GM21619 (cell line): ENCODE measurements at regions not wholly inside any gene's neighbourhood (a gene's known extent, or its start where the extent isn't known, plus 50 kb on each side); places are given as distances from the start of the nearest gene placed in this dataset.

Experiments used
- ATAC-seq: cut with Tn5 transposase; IDR thresholded peaks from one replicate; pipeline ENCODE4 v1.9.1; 2021; ENCODE audit not compliant: unreplicated experiment

DNA sequence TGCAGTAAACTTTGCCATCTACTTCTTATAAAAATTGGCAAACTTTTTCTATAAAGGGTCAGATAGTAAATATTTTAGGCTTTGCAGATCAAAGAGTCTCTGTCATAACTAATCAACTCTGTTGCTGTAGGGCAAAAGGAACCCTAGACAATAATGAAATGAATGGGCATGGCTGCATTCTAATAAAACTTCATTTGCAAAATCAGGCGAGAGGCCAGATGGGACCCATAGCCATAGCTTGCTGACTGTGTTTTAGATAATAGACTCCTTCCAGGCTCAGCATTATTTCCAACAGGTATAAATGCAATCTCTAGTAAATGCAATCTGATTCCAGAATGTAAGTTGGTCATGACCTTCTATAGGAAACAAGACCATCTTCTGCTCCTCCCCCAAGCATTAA is 490.7 kb downstream of the TOX3 start:
- no peak for ATAC-seq

DNA sequence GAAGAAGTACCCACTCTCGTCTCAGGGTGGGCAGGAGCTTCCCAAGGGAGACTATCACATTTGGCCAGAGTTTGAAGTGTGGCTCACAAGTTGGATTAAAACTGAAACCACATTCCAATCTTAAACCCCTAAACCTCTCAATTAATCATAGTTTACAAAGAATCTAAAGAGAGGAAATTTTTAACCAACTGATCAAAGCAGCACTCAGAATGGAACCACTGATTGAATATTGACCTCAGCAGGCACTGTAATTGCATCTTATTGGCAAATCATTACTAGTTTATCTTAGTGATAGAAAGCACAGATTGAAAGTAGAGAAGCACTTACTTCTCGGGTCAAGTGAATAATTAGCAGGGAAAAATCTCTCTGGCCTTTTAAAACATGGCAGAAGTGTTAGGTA is 491.6 kb downstream of the TOX3 start:
- no peak for ATAC-seq

DNA sequence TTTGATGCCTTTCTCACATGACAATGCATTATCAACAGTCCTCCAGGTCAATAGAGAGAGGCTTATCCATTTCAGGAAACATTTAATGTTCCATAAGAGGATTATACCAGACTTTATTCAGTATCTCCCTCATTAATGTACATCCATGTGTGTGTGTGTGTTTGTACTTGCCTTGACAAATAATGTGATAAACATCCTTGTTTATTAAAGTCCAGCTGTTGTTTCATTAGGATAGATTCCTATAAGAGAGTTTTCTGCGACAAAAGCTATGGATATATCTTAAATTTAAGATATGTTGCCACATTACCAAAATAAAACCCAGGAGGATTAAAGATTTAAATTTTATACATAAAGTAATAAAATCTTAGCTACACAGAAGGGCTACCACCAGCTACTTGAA is 492.6 kb downstream of the TOX3 start:
- ATAC-seq: no peak

DNA sequence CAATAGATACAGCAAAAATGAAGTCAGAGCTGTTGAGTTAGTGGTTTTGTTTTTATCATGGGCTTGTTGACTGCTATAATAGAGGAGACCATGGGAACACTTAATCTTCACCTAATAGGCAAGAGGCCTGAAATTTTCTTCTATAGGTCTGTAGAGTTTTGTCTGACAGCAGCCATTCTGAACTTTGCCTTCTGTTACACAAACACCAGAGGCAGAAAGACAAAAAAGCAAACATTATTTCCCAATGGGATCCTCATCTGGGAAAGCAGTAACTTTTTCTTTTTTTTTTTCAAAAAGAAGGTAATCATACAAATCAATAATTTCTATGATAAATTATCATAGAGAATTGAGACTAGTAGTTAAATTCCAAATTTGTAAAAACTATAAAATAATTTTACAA is 494.1 kb downstream of the TOX3 start:
- no peak for ATAC-seq

DNA sequence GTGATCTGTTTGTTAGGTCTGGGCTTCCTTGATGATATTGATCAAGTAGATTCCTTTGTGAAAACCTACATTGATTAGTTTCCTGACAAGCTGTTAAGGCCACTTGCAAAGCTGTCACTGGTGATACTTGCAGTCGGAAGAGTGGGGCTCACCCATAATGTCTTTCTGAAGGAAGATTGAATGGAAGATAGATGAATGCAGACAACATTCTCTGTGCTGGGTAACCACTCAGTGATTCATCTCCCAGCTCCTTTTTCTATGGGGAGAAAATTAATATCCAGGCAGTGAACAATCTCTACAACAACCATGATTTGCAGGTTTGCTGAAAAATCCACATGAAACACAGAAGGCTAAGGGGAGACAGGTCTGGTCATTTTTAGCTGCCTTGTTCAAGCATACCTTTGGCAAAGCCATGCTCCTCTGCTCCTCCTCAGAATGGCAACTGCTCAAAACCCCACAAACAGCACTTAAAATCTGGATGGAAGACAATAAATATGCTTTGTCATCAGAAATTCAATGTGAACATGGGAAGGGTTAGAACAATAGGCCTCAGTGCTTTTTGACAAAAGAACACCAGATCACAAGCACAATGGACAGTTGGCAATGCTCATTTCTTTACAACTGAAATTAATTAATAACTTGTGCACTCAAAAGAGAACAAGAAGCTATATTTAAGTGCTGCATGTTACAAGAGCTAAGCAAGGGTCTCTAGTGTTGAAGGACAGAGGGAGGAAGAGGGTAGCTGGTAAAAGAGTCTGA is 495.4 kb downstream of the TOX3 start:
- ATAC-seq: no peak

DNA sequence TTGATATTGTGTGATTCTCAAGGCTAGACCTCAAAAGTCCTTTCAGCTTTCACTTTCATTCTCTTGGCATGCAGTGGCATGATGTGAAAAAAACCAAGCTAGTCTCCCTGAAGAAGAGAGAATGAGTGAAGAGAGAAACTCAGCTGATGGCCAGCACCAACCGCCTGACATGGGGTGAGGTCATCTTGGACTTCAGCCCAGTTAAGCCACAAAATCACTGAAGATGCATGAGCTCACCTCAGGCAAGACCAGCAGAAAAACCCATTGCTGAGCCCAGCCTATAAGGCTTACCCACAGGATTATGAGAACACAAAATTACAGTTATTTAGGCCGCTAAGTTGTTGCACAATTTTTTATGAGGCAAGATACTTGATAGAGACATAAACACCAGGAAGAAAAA is 496.5 kb downstream of the TOX3 start:
- ATAC-seq: no peak

DNA sequence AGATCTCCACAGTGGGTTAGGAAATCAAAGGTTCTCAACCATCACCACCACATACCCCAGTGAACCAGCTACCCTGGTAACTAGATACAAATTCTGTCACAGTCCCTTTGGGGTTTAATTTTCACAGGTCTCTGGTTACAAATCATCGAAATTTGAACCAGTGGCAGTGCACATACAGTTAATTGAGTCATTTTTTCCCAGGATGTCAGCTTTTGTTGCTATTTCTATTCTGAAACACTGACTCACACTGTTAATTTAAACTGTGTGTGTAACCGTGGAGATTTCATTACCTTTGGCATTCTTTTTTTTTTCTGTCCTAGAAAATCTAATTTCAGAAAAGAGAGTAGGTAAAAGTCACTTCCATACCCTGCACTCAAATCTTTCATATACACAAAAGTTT is 511.5 kb downstream of the TOX3 start:
- ATAC-seq: no peak

DNA sequence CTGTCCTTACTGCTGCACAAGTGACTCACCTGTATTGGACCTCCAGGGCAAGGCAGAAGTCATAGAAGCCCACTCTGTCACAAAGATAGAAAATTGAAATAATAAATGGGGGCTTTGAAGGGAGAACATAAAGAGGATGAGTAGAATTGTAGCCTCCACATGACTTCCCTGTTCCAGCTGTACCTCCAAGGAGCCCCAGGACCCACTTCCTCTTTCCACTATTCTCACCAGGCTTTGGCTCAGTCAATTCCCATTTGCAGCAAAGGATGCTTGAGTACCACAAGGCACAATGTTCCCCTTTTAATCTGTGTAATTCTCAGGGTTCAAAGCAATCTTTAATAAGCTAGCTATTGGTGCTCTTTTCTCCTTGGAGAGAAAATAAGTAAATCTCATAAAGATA is 512.1 kb downstream of the TOX3 start:
- no peak for ATAC-seq

DNA sequence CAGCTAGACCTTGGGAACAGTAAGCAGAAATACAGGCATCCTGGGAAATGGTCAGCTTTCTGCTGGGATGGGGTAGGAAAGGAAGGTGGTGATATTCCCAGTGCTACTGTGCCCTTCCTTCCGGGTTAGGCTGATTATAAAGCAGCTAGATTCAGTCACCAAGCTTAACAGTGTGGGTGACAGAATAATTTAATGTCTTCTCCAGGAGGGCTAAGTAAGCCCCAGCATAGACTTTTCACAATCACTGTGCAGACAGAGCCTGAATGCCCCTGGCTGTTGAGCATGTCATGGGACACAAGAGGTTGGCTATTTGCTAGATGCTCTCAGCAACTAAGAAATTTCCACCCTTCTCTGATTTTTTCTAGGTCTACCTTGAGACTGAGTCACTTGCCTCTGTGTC is 513.0 kb downstream of the TOX3 start:
- ATAC-seq: no peak

DNA sequence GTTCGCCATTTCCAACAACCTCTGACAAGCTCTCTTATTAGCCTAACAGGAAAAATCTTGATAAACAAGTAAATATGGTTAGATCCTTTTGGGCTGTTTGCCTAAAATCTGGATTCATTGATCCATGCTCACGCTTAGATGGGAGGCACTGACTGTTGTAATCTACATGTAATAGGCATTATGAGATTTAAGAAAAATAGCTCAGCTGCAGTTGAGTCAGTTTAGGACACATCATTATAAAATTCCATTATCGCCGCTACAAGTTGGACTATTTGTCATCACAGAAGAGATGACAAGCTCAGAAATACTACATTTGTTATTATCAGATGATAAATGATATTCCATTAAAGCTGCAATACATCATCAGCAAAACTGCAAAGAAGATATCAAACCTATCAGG is 524.0 kb downstream of the TOX3 start:
- ATAC-seq: no peak

DNA sequence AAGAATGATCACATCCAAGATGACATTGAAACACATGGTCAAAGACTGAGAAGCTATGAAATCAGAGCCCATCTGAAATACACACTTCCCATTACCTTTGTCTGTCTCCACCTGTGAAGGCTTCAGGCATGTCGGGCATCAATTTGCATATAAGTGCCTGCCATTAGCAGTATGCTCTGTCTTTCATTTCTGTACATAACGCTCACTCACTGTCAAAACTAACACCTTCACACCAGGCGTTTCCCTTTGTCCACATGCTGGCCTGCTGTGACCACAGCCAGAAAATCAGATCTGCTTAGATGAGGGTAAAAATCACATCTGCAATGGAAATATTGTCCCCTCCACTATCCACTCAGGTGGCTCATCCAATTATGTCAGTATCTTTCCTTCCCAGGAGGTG is 524.8 kb downstream of the TOX3 start:
- ATAC-seq: no peak

DNA sequence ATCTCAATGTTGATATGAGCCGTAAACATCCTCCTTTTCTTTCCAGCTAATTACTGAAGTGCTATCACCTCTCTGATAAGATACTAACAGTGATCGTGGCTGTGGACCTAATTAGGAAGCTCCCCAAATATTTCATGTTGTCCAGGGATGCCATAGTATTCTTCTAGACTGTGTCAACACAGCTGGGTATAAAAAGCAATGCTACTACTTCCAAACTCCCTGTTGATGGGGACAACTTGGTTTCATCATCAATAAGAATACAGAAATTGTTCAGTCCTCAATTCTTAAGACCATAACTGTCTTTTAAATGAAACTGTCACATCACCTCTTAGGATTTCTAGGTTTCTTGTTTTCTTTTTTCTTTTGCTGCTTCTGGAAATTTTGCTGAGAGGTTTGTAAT is 530.6 kb downstream of the TOX3 start:
- no peak for ATAC-seq

DNA sequence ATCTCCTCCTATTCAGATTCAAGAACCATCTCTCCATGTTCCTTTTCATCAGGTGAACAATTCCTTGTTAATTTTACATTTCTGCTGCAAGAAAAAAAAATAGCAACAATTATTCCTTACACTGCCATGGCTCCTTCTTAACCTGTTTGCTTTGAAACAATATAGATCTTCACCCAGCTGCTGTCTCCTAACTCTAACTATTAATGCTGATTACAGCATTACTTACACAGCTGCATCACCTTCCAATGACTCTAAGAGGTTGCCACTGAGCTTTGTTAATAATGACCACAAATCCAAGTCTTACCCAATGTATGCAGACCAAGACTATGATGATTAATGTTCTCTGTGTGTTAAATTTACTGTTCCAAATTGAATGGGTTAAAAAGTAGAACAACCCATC is 541.4 kb downstream of the TOX3 start:
- ATAC-seq: no peak

DNA sequence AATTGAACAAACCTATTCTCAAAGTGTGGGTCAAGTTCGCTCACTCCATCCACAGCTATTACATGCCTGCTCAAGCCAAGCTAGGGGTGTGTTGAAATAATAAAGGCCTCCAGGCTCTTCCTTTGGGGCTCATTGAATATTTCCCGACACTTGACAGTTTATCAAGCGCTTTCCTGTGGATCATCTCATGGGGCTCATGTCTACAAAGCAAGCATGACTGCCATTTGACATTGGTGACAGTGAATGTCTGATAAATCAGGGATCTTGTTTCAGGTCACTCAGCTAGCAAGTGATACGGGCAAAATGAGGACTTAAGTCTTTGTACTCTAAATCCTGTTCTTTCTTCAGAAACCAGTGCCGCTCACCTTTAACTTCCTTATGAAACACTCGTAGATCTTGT is 542.6 kb downstream of the TOX3 start:
- ATAC-seq: no peak

DNA sequence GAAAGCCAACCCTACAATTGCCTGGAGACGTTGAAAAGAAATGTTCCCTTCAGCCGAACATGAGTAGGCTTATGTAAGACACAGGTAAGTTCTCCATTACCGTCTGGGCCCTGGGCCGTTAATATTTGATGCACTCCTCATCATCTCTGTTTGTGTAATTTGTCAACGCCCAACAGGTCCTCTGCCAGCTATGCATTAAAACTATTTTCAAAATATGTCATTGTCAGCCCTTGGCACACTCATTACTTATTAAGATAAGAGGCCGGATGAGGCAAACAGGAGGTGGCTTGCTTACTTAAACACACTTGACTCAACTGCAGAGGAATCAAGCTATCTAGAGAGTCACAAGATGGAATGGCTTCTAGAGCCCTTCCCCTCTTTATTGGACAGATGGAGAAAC is 544.9 kb downstream of the TOX3 start:
- no peak for ATAC-seq

DNA sequence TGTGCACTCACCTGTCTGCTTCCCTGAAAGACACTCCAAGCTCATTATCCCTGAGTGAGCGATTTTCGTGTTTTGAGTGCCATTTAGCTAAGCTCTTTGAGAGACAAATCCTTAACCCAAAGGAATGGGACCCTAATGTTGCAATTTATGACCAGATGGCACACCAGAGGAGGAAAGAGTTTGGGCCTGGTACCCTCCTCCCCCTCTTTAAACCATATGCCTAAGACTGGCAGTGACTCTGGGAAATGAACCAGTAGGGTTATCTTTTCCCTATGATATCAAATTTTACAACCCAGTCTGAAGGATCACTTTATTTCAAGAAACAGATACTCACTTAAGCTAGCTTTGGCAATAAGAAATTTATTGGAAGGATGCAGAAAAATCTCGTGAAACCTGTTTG is 550.4 kb downstream of the TOX3 start:
- no peak for ATAC-seq

DNA sequence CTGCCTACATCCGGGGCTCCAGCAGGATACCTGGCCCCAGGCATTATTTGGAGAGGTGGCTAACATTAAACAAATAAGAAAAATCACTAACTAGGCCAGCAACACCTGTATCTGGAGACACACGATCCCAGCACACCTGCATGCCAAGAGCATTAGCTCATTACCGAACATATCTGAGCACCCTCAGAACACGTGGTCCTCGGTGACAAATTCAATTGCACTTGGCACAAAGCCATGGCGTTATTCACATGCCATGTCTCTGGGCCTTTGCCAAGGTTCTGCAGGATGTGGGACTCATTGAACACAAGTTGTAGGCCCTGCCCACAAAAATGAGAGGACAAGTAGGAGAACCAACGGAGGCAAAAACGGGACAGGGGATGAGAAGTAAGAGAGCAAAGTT is 552.3 kb downstream of the TOX3 start:
- ATAC-seq: no peak

DNA sequence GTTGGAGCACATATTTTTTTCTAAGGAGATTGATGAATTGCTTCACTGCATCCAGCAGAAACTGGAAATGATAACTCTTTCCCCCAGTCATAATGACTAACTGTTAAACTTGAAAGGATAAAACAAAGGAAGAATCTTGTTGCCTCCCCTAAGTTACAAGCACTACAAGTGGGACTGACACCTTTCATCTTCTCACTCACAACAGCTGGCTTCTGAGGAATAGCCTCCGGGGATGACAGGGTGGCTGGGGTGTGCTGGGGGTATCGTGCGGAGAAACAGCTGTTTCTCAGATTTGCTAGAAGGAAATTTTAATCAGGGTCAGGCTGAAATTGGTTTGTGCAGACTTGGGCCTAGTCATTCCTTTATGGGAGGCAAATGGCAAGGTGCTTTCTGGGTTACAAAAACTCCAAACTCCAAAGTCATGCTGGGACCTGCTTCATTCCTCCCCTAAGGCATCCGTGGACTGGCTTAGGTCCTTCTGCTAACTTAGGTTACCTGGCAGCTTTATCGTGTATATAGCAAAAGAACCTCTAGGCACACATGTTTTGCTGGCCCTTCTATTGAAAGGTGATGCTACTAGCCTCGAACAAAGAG is 557.2 kb downstream of the TOX3 start:
- no peak for ATAC-seq

DNA sequence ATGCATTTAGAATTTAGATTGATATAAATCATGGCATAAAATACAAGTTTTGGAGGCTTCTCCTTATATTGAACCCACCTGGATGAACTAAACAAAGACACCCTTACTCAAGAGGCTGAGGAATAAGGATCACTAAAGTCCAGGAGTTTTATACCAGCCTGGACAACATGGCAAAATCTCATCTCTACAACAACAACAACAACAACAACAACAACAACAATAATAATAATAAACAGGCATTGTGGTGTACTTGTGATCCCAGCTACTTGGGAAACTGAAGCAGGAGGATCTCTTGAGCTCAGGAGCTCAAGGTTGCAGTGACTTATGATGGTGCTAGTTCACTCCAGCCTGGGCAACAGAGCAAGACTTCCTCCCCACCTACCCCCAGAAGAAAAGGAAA is 558.0 kb downstream of the TOX3 start:
- no peak for ATAC-seq

DNA sequence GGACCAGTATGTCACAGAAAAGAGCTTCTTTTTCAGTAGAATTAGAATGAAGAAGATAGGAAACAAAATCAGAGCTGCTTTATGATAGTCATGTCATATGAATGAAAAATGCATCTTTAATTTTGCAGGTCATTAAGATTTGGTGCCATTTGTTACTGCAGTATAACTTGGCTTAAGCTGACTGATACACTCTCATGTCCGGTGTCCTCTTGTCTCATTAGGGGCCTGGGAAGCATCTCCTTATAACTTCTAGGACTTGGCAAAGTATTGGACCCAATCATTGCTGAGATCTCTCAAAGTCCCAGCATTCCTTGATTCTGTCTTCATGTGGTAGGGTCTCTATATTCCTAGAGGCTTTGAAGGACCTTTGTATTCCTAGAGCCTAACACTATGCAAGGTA is 559.4 kb downstream of the TOX3 start:
- no peak for ATAC-seq

DNA sequence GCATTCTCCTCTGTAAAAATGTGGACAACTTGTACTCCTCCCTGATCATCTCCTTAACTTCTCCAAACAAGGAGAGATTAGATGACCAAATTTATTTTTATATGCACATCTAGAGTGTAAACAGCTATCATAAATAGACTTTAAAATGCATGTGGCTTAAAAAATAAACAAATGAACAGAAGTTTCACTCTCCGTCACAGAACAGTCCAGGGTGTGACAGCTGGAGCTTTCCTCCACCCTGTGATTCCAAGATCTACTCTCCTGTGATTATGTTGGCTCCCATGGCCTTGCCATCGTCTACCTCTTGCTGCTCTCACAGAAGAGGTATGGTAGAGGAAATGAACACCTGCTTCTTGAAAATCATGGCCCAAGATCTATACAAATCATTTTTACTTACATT is 560.2 kb downstream of the TOX3 start:
- no peak for ATAC-seq

DNA sequence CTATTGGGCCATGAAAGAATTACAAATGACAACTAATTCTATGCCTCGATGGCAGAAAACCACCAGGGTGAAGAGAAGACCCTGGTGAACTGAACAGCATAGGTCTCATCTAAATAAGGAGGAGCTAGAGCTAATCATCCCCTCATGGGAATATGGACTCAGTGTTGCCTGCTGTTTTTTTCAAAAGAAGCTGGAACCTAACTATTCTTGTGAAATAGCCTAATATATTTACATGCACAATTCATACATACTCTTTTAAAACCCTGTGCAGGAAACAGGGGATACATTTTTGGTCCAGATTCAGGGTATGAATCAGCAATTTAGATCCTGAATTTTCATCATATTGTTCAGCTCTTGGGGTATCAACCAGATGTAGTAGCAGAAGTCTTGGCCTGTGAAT is 560.6 kb downstream of the TOX3 start:
- ATAC-seq: no peak

DNA sequence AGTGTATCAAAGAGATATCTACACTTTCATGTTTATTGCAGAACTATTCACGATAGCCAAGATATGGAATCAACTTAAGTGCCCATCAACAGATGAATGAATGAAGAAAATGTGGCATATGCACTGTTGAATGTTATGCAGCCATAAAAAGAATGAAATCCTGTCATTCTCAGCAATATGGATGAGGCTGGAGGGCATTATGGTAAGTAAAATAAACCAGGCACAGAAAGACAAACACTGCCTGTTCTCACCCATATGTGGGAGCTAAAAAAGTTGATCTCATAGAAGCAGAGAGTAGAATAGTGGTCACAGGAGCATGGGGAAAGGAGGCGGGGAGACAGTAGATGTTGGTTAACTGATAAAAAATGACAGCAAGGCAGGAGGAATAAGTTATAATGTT is 561.8 kb downstream of the TOX3 start:
- ATAC-seq: no peak
